ENCODE measurements at regions not wholly inside any gene's neighbourhood (a gene's known extent, or its start where the extent isn't known, plus 50 kb on each side); places are given as distances from the start of the nearest gene placed in this dataset.

- no peak for TF ChIP-seq CTCF (IDR thresholded peaks at IDR 0.05; ENCODE audit: low read depth, low read length, poor library complexity, severe bottlenecking)
- no peak for TF ChIP-seq EZH2phosphoT487 (IDR thresholded peaks at IDR 0.05; ENCODE audit: borderline replicate concordance, low read length)
These were observed 443.4 kb upstream of the CDIN1 start for GRCh38 chr15:36136049-36136448.
